GM23338 (cell line): ENCODE measurements at regions not wholly inside any gene's neighbourhood (a gene's known extent, or its start where the extent isn't known, plus 50 kb on each side); places are given as distances from the start of the nearest gene placed in this dataset.

Experiments used
- ATAC-seq: fragments of 200-7000 bp; cut with Tn5 transposase; 3 replicates; pipeline ENCODE4 v1.9.1; 2020
- DNase-seq: peaks from one replicate; pipeline ENCODE4 v3.0.0-alpha.2; 2015; ENCODE audit warnings: low spot score
- H2AFZ ChIP-seq: fragments of 200-600 bp; sonication (generic); 2 replicates; pipeline ENCODE4 v1.8.0; 2016; ENCODE audit warnings: antibody characterized with exemption, mild to moderate bottlenecking, moderate library complexity
- H3F3A ChIP-seq: fragments of 200-600 bp; sonication (generic); replicated peaks from 2 replicates; pipeline ENCODE4 v1.8.0; 2017; ENCODE audit warnings: antibody characterized with exemption, mixed run types, low read depth
- H3K27ac ChIP-seq: fragments of 200-600 bp; sonication (generic); 2 replicates; pipeline ENCODE4 v1.6.1; 2016; ENCODE audit warnings: low read depth
- H3K27me3 ChIP-seq: fragments of 200-600 bp; sonication (generic); 2 replicates; pipeline ENCODE4 v1.8.0; 2016; ENCODE audit warnings: mild to moderate bottlenecking, mixed run types, moderate library complexity; ENCODE audit not compliant: insufficient read depth
- H3K36me3 ChIP-seq: fragments of 200-600 bp; sonication (generic); 2 replicates; pipeline ENCODE4 v1.8.0; 2016; ENCODE audit warnings: mild to moderate bottlenecking; ENCODE audit not compliant: insufficient read depth
- H3K4me1 ChIP-seq: fragments of 200-600 bp; sonication (generic); 2 replicates; pipeline ENCODE4 v1.8.0; 2016; ENCODE audit warnings: mild to moderate bottlenecking, moderate library complexity; ENCODE audit not compliant: insufficient read depth
- H3K4me2 ChIP-seq: fragments of 200-600 bp; sonication (generic); 2 replicates; pipeline ENCODE4 v1.7.1; 2017; ENCODE audit warnings: mixed run types
- H3K4me3 ChIP-seq: fragments of 200-600 bp; sonication (generic); 2 replicates; pipeline ENCODE4 v1.6.1; 2016; ENCODE audit warnings: mixed run types
- H3K79me2 ChIP-seq: fragments of 200-600 bp; sonication (generic); replicated peaks from 2 replicates; pipeline ENCODE4 v1.8.0; 2017; ENCODE audit warnings: mild to moderate bottlenecking; ENCODE audit not compliant: insufficient read depth
- H3K9me2 ChIP-seq: fragments of 200-600 bp; sonication (generic); 2 replicates; pipeline ENCODE4 v1.8.0; 2017; ENCODE audit not compliant: insufficient read depth
- H4K20me1 ChIP-seq: fragments of 200-600 bp; sonication (generic); replicated peaks from 2 replicates; pipeline ENCODE4 v1.8.0; 2017; ENCODE audit warnings: mild to moderate bottlenecking; ENCODE audit not compliant: insufficient read depth
- H3K27ac Mint-ChIP-seq: 2 replicates; pipeline ENCODE4 v1.8.0; 2020; ENCODE audit warnings: inconsistent platforms, mild to moderate bottlenecking, moderate library complexity, mixed read lengths
- H3K27me3 Mint-ChIP-seq: 3 replicates; pipeline ENCODE4 v1.8.0; 2022; ENCODE audit warnings: low read depth, mild to moderate bottlenecking, moderate library complexity, mixed read lengths, inconsistent platforms; ENCODE audit not compliant: insufficient read depth, poor library complexity
- H3K36me3 Mint-ChIP-seq: 3 replicates; pipeline ENCODE4 v1.8.0; 2021; ENCODE audit warnings: low read depth, mild to moderate bottlenecking, inconsistent platforms, moderate library complexity, mixed read lengths
- H3K4me1 Mint-ChIP-seq: 3 replicates; pipeline ENCODE4 v1.8.0; 2020; ENCODE audit warnings: mild to moderate bottlenecking, inconsistent platforms, mixed read lengths
- H3K4me3 Mint-ChIP-seq: 3 replicates; pipeline ENCODE4 v1.8.0; 2021; ENCODE audit warnings: moderate library complexity, mild to moderate bottlenecking, inconsistent platforms, mixed read lengths
- H3K9me3 Mint-ChIP-seq: 3 replicates; pipeline ENCODE4 v1.8.0; 2020; ENCODE audit warnings: moderate library complexity, mild to moderate bottlenecking, inconsistent platforms, mixed read lengths
- CREB1 ChIP-seq: fragments of 250-450 bp; sonication (Bioruptor Pico); IDR thresholded peaks from 2 replicates; pipeline ENCODE4 v1.5.0; 2020; ENCODE audit warnings: low read depth, mild to moderate bottlenecking, moderate library complexity
- EZH2 ChIP-seq: fragments of 200-600 bp; sonication (generic); IDR thresholded peaks from one replicate; pipeline ENCODE4 v1.8.0; 2017; ENCODE audit warnings: antibody characterized with exemption, mild to moderate bottlenecking, low read depth; ENCODE audit not compliant: unreplicated experiment
- EZH2phosphoT487 ChIP-seq: fragments of 200-600 bp; sonication (generic); IDR thresholded peaks from one replicate; pipeline ENCODE4 v1.8.1; 2018; ENCODE audit warnings: antibody characterized with exemption; ENCODE audit not compliant: unreplicated experiment
- JUNB ChIP-seq: IDR thresholded peaks from one replicate; pipeline ENCODE4 v1.6.1; 2016; ENCODE audit warnings: antibody characterized with exemption; ENCODE audit not compliant: unreplicated experiment
- NANOG ChIP-seq: IDR thresholded peaks from 2 replicates; pipeline ENCODE4 v1.6.1; 2016; ENCODE audit warnings: antibody characterized with exemption, borderline replicate concordance
- POLR2AphosphoS5 ChIP-seq: IDR thresholded peaks from 2 replicates; pipeline ENCODE4 v1.6.1; 2016; ENCODE audit warnings: antibody characterized with exemption, low read depth
- STAT1 ChIP-seq: IDR thresholded peaks from one replicate; pipeline ENCODE4 v1.6.1; 2016; ENCODE audit warnings: antibody characterized with exemption; ENCODE audit not compliant: unreplicated experiment
- ZNF114 ChIP-seq: fragments of 250-450 bp; sonication (Bioruptor Pico); IDR thresholded peaks from 2 replicates; pipeline ENCODE4 v1.5.0; 2020; ENCODE audit warnings: mild to moderate bottlenecking, moderate library complexity
- ZNF331 ChIP-seq: fragments of 250-450 bp; sonication (Bioruptor Pico); IDR thresholded peaks from 2 replicates; pipeline ENCODE4 v1.5.0; 2020; ENCODE audit warnings: low read depth, mild to moderate bottlenecking, moderate library complexity
- TF ChIP-seq, protein P1 (sequence below): IDR thresholded peaks from 2 replicates; pipeline ENCODE4 v1.6.1; 2016; ENCODE audit warnings: antibody characterized with exemption
- TF ChIP-seq, protein P2 (sequence below): IDR thresholded peaks from one replicate; pipeline ENCODE4 v1.6.1; 2018; ENCODE audit warnings: antibody characterized with exemption; ENCODE audit not compliant: unreplicated experiment
- TF ChIP-seq, protein P3 (sequence below): fragments of 250-450 bp; sonication (Bioruptor Pico); IDR thresholded peaks from 2 replicates; pipeline ENCODE4 v1.5.0; 2020; ENCODE audit warnings: mild to moderate bottlenecking, moderate library complexity

DNA sequence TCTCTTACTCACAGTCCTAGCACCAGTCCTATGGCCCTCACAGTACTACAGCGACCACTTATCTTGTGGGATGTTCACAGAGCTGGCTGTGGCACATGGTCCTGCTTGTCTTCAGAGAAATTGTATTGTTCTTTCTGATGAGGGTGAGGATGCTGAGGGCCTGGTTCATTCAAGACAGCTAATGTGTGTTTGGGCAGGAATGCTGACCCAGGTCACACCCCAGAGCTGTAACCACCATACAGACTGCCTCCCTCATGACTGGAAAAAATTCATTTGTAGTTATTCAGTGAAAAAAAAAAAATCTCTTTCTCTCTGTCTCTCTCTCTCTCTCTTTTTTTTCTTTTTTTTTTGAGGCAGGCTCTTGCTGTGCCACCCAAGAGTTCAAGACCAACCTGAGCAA is 83.5 kb downstream of the KLF6 start:
- Mint-ChIP-seq H3K27ac (no peak overlapping the region), H3K9me3 (peaks cover 3% of the 10 kb centered on the region; the same call in 2 of the 3 replicates), H3K4me3 (no peak overlapping the region), H3K27me3 (no peaks in the 10 kb centered on the region), H3K36me3 (no peaks in the 10 kb centered on the region; the same call in 2 of the 3 replicates), H3K4me1 (peaks cover 20% of the 10 kb centered on the region)
- peaks cover 17% of the 10 kb centered on the region for H3K9me2 ChIP-seq
- ATAC-seq: no peak
- H3K4me3 ChIP-seq: no peak overlapping the region
- no peak overlapping the region for H2AFZ ChIP-seq
- no peaks in the 10 kb centered on the region for H3K27me3 ChIP-seq
- H4K20me1 ChIP-seq: no peaks in the 10 kb centered on the region
- H3K4me1 ChIP-seq: peaks cover 19% of the 10 kb centered on the region
- no peaks in the 10 kb centered on the region for H3K79me2 ChIP-seq
- no peaks in the 10 kb centered on the region for H3F3A ChIP-seq
- TF ChIP-seq, protein P1, sequence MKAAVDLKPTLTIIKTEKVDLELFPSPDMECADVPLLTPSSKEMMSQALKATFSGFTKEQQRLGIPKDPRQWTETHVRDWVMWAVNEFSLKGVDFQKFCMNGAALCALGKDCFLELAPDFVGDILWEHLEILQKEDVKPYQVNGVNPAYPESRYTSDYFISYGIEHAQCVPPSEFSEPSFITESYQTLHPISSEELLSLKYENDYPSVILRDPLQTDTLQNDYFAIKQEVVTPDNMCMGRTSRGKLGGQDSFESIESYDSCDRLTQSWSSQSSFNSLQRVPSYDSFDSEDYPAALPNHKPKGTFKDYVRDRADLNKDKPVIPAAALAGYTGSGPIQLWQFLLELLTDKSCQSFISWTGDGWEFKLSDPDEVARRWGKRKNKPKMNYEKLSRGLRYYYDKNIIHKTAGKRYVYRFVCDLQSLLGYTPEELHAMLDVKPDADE: no peak
- TF ChIP-seq POLR2AphosphoS5: no peak
- TF ChIP-seq JUNB: no peak
- no peak for TF ChIP-seq CREB1 (CRISPR knock-in tag)
- TF ChIP-seq, protein P2, sequence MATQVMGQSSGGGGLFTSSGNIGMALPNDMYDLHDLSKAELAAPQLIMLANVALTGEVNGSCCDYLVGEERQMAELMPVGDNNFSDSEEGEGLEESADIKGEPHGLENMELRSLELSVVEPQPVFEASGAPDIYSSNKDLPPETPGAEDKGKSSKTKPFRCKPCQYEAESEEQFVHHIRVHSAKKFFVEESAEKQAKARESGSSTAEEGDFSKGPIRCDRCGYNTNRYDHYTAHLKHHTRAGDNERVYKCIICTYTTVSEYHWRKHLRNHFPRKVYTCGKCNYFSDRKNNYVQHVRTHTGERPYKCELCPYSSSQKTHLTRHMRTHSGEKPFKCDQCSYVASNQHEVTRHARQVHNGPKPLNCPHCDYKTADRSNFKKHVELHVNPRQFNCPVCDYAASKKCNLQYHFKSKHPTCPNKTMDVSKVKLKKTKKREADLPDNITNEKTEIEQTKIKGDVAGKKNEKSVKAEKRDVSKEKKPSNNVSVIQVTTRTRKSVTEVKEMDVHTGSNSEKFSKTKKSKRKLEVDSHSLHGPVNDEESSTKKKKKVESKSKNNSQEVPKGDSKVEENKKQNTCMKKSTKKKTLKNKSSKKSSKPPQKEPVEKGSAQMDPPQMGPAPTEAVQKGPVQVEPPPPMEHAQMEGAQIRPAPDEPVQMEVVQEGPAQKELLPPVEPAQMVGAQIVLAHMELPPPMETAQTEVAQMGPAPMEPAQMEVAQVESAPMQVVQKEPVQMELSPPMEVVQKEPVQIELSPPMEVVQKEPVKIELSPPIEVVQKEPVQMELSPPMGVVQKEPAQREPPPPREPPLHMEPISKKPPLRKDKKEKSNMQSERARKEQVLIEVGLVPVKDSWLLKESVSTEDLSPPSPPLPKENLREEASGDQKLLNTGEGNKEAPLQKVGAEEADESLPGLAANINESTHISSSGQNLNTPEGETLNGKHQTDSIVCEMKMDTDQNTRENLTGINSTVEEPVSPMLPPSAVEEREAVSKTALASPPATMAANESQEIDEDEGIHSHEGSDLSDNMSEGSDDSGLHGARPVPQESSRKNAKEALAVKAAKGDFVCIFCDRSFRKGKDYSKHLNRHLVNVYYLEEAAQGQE: no peak
- TF ChIP-seq EZH2phosphoT487: no peak
- no peak for TF ChIP-seq STAT1
- no peak for TF ChIP-seq NANOG
- no peak for TF ChIP-seq ZNF331 (CRISPR knock-in tag)
- TF ChIP-seq EZH2: no peak
- TF ChIP-seq ZNF114 (CRISPR knock-in tag): no peak
- H3K36me3 ChIP-seq: no peaks in the 10 kb centered on the region
- no peak for DNase-seq
- H3K27ac ChIP-seq: no peak overlapping the region
- no peak overlapping the region for H3K4me2 ChIP-seq

DNA sequence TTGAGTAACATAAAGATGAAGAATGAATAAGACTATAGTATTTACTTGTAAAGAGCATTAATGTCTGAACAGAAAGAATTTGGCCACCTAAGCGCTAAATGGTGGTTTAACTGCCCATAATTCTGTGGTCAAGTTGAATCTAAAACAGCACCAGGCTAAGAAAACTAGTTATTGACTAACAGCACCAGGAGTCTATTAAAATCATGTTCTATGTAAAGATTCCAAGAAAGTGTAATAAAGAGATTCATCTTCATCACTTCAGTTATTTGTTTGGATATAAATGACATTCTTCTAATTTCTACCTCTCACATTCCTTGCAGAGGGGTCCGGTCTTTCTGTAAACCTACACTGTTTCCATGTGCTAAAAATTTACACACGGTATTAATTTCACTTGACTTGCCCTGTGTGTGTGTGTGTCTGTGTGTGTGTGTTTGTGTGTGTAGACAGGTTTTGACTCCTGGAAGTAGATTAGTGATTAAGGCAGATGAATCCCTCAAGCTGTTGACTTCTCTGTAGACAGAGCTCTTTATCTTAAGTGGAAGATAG is 84.4 kb downstream of the KLF6 start:
- H3K4me1 Mint-ChIP-seq: peaks cover 20% of the 10 kb centered on the region
- no peaks in the 10 kb centered on the region for H3K27me3 Mint-ChIP-seq
- Histone ChIP-seq H3K4me1 (peaks cover 19% of the 10 kb centered on the region), H3K36me3 (no peaks in the 10 kb centered on the region), H2AFZ (no peak overlapping the region), H3K9me2 (peaks cover 23% of the 10 kb centered on the region), H3K4me3 (no peak overlapping the region), H3F3A (no peaks in the 10 kb centered on the region), H3K27ac (no peak overlapping the region), H3K79me2 (no peaks in the 10 kb centered on the region), H3K27me3 (no peaks in the 10 kb centered on the region), H4K20me1 (no peaks in the 10 kb centered on the region), H3K4me2 (0 out of 2 replicates have a peak overlapping the region, but pooled peaks have one; percentile 4)
- no peaks in the 10 kb centered on the region; the same call in 2 of the 3 replicates for H3K36me3 Mint-ChIP-seq
- ATAC-seq (no peak), DNase-seq (no peak)
- no peak overlapping the region for H3K27ac Mint-ChIP-seq
- no peak overlapping the region for H3K4me3 Mint-ChIP-seq
- H3K9me3 Mint-ChIP-seq: peaks cover 3% of the 10 kb centered on the region; the same call in 2 of the 3 replicates
- TF ChIP-seq, protein P3, sequence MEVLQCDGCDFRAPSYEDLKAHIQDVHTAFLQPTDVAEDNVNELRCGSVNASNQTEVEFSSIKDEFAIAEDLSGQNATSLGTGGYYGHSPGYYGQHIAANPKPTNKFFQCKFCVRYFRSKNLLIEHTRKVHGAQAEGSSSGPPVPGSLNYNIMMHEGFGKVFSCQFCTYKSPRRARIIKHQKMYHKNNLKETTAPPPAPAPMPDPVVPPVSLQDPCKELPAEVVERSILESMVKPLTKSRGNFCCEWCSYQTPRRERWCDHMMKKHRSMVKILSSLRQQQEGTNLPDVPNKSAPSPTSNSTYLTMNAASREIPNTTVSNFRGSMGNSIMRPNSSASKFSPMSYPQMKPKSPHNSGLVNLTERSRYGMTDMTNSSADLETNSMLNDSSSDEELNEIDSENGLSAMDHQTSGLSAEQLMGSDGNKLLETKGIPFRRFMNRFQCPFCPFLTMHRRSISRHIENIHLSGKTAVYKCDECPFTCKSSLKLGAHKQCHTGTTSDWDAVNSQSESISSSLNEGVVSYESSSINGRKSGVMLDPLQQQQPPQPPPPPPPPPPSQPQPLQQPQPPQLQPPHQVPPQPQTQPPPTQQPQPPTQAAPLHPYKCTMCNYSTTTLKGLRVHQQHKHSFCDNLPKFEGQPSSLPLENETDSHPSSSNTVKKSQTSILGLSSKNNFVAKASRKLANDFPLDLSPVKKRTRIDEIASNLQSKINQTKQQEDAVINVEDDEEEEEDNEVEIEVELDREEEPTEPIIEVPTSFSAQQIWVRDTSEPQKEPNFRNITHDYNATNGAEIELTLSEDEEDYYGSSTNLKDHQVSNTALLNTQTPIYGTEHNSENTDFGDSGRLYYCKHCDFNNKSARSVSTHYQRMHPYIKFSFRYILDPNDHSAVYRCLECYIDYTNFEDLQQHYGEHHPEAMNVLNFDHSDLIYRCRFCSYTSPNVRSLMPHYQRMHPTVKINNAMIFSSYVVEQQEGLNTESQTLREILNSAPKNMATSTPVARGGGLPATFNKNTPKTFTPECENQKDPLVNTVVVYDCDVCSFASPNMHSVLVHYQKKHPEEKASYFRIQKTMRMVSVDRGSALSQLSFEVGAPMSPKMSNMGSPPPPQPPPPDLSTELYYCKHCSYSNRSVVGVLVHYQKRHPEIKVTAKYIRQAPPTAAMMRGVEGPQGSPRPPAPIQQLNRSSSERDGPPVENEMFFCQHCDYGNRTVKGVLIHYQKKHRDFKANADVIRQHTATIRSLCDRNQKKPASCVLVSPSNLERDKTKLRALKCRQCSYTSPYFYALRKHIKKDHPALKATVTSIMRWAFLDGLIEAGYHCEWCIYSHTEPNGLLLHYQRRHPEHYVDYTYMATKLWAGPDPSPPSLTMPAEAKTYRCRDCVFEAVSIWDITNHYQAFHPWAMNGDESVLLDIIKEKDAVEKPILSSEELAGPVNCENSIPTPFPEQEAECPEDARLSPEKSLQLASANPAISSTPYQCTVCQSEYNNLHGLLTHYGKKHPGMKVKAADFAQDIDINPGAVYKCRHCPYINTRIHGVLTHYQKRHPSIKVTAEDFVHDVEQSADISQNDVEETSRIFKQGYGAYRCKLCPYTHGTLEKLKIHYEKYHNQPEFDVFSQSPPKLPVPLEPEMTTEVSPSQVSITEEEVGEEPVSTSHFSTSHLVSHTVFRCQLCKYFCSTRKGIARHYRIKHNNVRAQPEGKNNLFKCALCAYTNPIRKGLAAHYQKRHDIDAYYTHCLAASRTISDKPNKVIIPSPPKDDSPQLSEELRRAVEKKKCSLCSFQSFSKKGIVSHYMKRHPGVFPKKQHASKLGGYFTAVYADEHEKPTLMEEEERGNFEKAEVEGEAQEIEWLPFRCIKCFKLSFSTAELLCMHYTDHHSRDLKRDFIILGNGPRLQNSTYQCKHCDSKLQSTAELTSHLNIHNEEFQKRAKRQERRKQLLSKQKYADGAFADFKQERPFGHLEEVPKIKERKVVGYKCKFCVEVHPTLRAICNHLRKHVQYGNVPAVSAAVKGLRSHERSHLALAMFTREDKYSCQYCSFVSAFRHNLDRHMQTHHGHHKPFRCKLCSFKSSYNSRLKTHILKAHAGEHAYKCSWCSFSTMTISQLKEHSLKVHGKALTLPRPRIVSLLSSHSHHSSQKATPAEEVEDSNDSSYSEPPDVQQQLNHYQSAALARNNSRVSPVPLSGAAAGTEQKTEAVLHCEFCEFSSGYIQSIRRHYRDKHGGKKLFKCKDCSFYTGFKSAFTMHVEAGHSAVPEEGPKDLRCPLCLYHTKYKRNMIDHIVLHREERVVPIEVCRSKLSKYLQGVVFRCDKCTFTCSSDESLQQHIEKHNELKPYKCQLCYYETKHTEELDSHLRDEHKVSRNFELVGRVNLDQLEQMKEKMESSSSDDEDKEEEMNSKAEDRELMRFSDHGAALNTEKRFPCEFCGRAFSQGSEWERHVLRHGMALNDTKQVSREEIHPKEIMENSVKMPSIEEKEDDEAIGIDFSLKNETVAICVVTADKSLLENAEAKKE (CRISPR knock-in tag): no peak
